Urinary bladder (tissue), 3 donors: ENCODE measurements at regions not wholly inside any gene's neighbourhood (a gene's known extent, or its start where the extent isn't known, plus 50 kb on each side); places are given as distances from the start of the nearest gene placed in this dataset.

Source experiments
- DNase-seq: peaks from one replicate; pipeline ENCODE4 v3.0.0-alpha.2; 2015; ENCODE audit errors: extremely low spot score
- H3K27ac ChIP-seq: one replicate; pipeline ENCODE4 v1.5.1; 2013; ENCODE audit warnings: low read depth, mild to moderate bottlenecking, moderate library complexity
- H3K36me3 ChIP-seq: one replicate; pipeline ENCODE4 v1.6.1; 2013; ENCODE audit warnings: mild to moderate bottlenecking, moderate library complexity; ENCODE audit not compliant: insufficient read depth
- H3K4me1 ChIP-seq: one replicate; pipeline ENCODE4 v1.6.1; 2013; ENCODE audit warnings: mild to moderate bottlenecking, moderate library complexity; ENCODE audit not compliant: insufficient read depth
- H3K4me3 ChIP-seq: one replicate; pipeline ENCODE4 v1.5.1; 2013; ENCODE audit warnings: low read depth, low read length
- WGBS: extraction: QIAGEN DNeasy Blood & Tissue Kit; methylation state at CpG from one replicate; pipeline ENCODE4 v1.1.7; 2013; 5-methylcytosine and 5-hydroxymethylcytosine counted together
- donor health status: healthy with polysubstance abuse.
- donor health status: healthy.

- DNase-seq = no peak
- no peaks in the 10 kb centered on the region for H3K4me1 ChIP-seq
- no peaks in the 10 kb centered on the region for H3K36me3 ChIP-seq
- 89% methylated on average over 7 of the region's 7 CpGs for WGBS
- H3K27ac ChIP-seq = no peak overlapping the region
- no peak overlapping the region for H3K4me3 ChIP-seq
Measured at GRCh38 chr13:111449041-111449440, 128.6 kb downstream of the TEX29 start.

DNA sequence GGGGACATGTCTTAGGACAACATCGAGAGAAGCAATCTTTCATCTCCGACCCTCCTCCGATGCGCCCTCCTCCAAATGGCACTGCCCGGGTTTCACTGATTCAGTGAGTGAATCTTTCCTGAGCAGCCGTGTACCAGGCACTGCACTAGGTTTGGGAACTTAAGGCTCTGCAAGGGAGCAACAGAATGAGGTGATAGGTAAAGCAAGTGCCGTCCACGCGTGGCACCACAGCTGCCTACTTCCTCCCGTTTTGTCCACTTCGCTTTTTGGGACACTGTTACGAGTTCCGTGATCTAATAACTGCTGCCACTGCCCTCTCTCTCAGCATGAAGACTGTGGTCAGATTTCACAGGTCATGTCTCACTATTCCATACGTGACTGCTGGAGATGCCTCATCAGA, 131.0 kb downstream of the TEX29 start:
- no peaks in the 10 kb centered on the region for H3K36me3 ChIP-seq
- no peak overlapping the region for H3K27ac ChIP-seq
- DNase-seq = no peak
- 86% methylated on average over 14 of the region's 14 CpGs for WGBS
- no peaks in the 10 kb centered on the region for H3K4me1 ChIP-seq
- H3K4me3 ChIP-seq = no peak overlapping the region

- Histone ChIP-seq H3K4me1 (no peaks in the 10 kb centered on the region), H3K4me3 (no peak overlapping the region), H3K36me3 (no peaks in the 10 kb centered on the region), H3K27ac (no peak overlapping the region)
- DNase-seq = no peak
- 88% methylated on average over 20 of the region's 20 CpGs for WGBS
Measured at GRCh38 chr13:111456452-111457230, 136.2 kb downstream of the TEX29 start.

DNA sequence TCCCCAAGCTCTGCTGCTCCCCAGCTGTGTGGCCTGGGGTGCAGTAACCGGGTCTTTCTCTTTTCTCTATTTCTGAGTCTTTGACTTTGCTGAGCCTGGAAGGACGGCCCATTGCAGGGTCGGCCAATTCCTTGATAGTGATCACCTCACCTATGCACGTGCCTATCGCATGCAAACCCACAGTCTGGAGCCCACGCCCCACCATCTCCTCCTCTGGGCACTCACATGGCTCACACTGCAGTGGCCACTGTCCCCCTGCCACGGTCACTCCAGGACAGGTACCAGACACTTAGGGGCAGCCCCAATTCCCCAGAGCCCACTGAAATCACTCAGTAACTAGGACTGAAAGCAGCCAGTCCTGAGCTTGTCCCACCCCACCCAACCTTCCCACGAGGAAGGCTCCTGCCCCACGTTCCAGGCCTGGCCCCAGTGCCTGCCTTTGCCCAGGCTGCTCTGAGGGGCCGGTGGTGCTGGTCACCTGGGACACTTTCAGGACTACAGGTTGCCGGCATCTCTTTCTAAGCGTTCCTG, 137.6 kb downstream of the TEX29 start:
- H3K4me3 ChIP-seq = no peak overlapping the region
- no peaks in the 10 kb centered on the region for H3K36me3 ChIP-seq
- DNase-seq = no peak
- 87% methylated on average over 12 of the region's 12 CpGs for WGBS
- no peaks in the 10 kb centered on the region for H3K4me1 ChIP-seq
- H3K27ac ChIP-seq = no peak overlapping the region

DNA sequence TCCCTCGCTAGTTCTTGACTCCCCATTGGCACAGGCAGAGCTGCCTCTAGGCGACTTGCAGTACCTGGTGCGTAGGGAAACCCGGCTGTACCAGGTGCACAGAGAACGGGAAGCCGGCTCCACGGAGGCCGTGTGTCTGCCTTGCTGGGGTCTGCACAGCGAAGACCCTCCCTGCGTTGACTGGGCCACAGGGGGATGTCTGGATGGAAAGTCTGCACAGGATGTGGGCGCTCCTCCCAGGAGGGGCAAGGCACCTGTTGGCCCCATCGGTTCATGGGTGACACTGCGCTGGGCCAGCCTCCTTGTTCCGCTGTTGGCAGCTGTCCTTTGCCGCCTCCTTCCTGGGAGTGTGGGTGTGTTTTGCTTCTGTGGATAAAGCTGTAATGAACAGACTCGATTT, 138.3 kb downstream of the TEX29 start:
- Histone ChIP-seq H3K4me3 (no peak overlapping the region), H3K36me3 (no peaks in the 10 kb centered on the region), H3K27ac (no peak overlapping the region), H3K4me1 (no peaks in the 10 kb centered on the region)
- no peak for DNase-seq
- 88% methylated on average over 16 of the region's 16 CpGs for WGBS

DNA sequence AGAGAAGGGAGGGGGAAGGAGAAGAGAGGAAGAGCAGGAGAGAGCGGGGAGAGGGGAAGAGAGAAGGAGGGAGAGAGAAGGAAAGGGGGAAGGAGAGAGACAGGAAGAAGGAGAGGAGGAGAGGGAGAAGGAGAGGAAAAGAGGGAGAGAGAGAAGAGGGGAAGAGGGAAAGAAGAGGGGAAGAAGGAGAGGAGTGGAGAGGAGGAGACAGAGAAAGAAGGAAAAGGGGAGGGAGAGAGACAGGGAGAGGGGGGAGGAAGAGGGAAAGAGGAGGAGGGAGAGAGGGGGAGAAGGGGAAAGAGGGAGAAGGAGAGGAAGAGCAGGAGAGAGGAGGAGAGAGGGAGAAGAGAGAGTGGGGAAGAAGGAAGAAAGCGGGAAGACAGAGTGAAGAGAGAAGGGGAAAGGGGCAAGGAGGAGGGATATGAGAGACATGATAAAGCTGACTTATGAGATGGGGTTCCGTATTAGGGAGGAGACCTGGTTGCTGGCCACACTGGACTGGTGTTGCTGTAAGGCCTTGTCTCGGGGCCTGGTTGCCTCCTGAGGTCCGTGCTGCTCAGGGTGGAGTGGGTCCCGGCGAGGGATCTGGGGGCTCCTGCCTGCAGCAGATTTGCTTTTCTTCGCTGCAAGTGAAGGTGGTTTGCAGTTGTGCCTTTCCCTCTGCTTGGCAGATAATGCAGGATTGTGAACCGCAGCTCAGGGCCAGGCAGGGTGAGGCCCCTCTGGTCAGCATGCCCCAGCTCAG, 139.5 kb downstream of the TEX29 start:
- Histone ChIP-seq H3K27ac (no peak overlapping the region), H3K36me3 (no peaks in the 10 kb centered on the region), H3K4me3 (no peak overlapping the region), H3K4me1 (no peaks in the 10 kb centered on the region)
- 69% methylated on average over 9 of the region's 9 CpGs for WGBS
- DNase-seq = no peak

DNA sequence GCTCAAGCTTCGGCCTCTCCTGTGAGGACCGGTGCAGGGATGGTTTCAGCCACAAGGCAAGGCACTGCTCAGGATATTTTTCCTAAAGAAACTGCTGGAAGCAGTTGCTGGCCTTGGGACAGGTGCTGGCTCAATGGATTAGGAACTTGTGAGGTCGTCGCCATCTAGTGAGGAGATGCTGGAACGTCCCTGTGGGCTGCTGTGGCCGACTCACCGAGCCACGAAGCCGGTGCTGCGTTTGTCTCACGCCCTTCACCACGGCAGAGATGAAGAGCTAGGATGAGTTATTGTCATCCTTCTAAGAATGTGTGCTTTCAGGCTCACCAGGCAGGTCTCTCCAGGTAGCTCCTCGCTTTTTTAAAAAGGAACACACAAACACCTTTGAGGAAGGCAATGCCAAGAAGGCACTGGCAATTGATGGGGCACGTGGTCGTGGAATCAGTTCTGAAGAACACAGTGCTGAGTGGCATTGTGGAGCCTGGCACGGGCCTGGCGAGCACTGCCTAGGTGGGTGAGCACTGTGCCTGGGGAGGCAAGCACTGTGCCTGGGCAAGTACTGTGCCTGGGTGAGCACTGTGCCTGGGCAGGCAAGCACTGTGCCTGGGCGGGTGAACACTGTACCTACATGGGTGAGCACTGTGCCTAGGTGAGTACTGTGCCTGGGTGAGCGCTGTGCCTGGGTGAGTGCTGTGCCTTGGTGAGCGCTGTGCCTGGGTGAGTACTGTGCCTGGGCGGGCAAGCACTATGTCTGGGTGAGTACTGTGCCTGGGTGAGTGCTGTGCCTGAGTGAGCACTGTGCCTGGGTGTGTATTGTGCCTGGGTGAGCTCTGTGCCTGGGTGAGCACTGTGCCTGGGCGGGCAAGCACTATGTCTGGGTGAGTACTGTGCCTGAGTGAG, 140.4 kb downstream of the TEX29 start:
- peak; percentile 13 for DNase-seq

GRCh38 chr13:111461445-111462149, 141.2 kb downstream of the TEX29 start:
- Histone ChIP-seq H3K27ac (no peak overlapping the region), H3K36me3 (no peaks in the 10 kb centered on the region), H3K4me3 (no peak overlapping the region), H3K4me1 (no peaks in the 10 kb centered on the region)
- no peak for DNase-seq
- WGBS = 56% methylated on average over 15 of the region's 15 CpGs

More for the DNA sequence above, 140.4 kb downstream of the TEX29 start:
- 47% methylated on average over 22 of the region's 22 CpGs for WGBS
- Histone ChIP-seq H3K4me1 (no peaks in the 10 kb centered on the region), H3K27ac (no peak overlapping the region), H3K36me3 (no peaks in the 10 kb centered on the region), H3K4me3 (no peak overlapping the region)

DNA sequence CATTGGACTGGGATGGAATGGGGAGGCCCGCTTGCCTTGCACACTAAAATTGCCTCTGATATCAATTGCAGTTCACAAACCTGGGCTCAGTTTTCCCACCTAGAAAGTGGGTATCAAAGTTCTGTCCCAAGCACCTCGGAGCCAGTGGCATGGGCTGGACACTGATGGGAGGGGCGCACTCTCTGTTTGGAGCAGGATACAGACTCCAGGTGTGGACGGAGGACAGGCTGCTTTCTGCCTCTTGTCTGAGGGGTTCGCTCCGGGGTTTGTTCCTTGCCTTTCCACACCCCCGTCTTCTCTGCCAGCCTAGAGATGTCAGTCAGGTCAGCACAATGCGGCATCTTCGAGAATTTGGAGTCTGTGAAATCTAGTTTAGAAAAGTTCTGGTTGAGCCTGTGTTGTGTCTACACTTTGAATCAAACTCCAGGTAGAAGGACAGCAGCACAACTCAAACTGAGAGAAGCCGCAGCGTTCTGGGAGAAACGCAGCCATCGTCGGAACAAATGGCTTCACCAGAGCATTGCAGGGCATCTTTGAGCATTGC, 141.9 kb downstream of the TEX29 start:
- Histone ChIP-seq H3K36me3 (no peaks in the 10 kb centered on the region), H3K4me1 (no peaks in the 10 kb centered on the region), H3K27ac (no peak overlapping the region), H3K4me3 (no peak overlapping the region)
- no peak for DNase-seq
- 79% methylated on average over 14 of the region's 14 CpGs for WGBS

- no peak overlapping the region for H3K27ac ChIP-seq
- H3K4me3 ChIP-seq = no peak overlapping the region
- H3K36me3 ChIP-seq = no peaks in the 10 kb centered on the region
- no peak for DNase-seq
- H3K4me1 ChIP-seq = no peaks in the 10 kb centered on the region
- 90% methylated on average over 6 of the region's 6 CpGs for WGBS
Measured at GRCh38 chr13:111462944-111463343, 142.5 kb downstream of the TEX29 start.

DNA sequence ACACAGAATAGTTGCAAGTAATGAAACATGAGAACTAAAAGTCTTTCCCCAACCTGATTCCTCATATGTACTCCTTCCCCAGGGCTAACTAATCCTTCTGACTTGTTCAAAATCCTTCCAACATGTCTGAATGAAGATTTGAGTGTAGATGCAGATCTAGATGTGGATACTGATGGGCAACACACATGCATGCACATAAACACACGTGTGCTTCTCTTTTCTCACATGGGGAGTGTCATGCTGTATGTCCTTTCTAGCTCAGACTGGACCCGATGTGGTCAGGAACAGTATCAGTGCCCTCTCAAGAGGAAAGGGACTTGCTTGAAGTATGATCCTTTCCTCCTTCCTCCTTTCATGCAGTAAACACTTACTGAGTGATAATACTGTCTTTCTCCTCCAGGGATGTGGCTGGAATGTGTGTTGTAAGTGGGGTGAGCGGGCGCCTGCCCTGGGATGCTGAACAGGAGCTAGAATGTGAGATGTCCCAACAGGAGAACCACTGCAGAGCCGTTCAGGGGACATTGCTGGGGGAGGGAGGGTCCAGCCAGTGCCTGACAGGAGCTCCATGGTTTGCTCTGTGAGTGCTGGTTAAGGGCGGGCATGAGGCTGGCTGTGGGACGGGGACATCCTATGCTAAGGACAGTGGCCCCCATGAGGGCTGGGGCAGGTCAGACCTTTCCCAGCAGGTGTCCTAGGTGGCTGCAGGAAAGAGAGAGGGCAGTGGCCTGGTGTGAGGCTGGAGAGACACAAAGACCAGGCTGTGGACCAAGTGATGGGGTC, 146.9 kb downstream of the TEX29 start:
- H3K4me1 ChIP-seq = no peaks in the 10 kb centered on the region
- no peak overlapping the region for H3K4me3 ChIP-seq
- no peak overlapping the region for H3K27ac ChIP-seq
- no peaks in the 10 kb centered on the region for H3K36me3 ChIP-seq
- WGBS = 78% methylated on average over 7 of the region's 7 CpGs
- DNase-seq = no peak
